ENCODE measurements at regions not wholly inside any gene's neighbourhood (a gene's known extent, or its start where the extent isn't known, plus 50 kb on each side); places are given as distances from the start of the nearest gene placed in this dataset.

DNA sequence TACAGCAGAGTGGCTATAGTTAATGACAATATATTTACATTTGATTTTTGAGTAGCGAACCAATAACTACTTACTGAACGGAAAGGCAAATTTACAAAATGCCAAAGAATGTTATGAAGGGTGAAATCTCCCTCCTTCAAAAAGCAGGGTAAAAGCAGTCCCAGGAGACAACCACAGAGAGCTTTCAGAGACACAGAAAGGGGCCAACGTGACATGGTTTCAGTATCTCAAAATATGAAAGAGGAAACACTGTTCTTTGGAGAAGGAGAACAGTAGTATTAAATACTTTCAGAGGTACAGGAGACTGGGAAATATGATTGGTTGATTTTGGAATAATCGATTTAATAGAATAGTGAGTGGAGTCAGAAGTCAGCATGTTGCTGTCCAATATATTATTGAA, 52.3 kb upstream of the ROBO1 start:
- DNase-seq: no peak

DNA sequence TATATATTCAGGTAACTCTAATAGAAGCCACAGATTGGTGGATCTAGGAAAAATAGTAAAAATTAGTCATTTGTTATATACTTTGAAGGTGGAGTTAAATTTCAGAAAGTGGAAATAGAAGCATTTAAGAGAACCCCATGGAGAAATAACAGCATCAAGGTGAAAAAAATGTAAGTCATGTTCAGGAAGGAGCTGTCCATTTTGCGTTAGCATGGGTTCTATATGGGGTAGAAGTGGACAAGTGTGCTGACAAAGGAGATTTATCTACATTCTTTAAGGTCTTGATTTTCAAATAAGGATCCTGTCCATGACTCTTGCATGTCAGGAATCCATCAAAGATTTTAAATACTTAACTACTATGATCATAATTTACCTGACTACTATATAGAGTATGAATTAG, 50.2 kb upstream of the ROBO1 start:
- no peak for DNase-seq
